CD14-positive monocyte (primary cell): ENCODE measurements at regions not wholly inside any gene's neighbourhood (a gene's known extent, or its start where the extent isn't known, plus 50 kb on each side); places are given as distances from the start of the nearest gene placed in this dataset.

Experiments used
- DNase-seq, 3 donors: peaks; one replicate each; pipeline ENCODE4 v3.0.0-alpha.2; 2011 to 2022
- H2AFZ ChIP-seq: 2 replicates; pipeline ENCODE4 v1.6.0; 2012; ENCODE audit warnings: mild to moderate bottlenecking, low read depth, low read length, inconsistent platforms; ENCODE audit not compliant: insufficient read depth, poor library complexity, severe bottlenecking
- H3K27ac ChIP-seq, 2 donors: 1 replicate in 1 of 2; 2 replicates in 1 of 2; pipeline ENCODE4 v1.5.1; 2012 to 2013; ENCODE audit warnings: low read length in 2 of 2, control low read depth in 1 of 2, inconsistent platforms in 1 of 2, low read depth in 1 of 2, mild to moderate bottlenecking in 1 of 2
- H3K27me3 ChIP-seq, 2 donors: one replicate each; pipeline versions ENCODE4 v1.6.0 to v1.6.1; 2011 to 2013; ENCODE audit warnings: low read length in 2 of 2; ENCODE audit not compliant: control insufficient read depth in 2 of 2, insufficient read depth in 2 of 2
- H3K36me3 ChIP-seq, 2 donors: replicated peaks in 1 of 2; 1 replicate in 1 of 2; 2 replicates in 1 of 2; pipeline versions ENCODE4 v1.5.1 to v1.6.1; 2012 to 2013; ENCODE audit warnings: low read length in 2 of 2, control low read depth in 1 of 2, inconsistent platforms in 1 of 2, mild to moderate bottlenecking in 1 of 2; ENCODE audit not compliant: insufficient read depth in 2 of 2, control insufficient read depth in 1 of 2
- H3K4me1 ChIP-seq, 2 donors: 1 replicate in 1 of 2; 2 replicates in 1 of 2; pipeline versions ENCODE4 v1.5.1 to v1.6.1; 2012 to 2013; ENCODE audit warnings: low read length in 2 of 2, control low read depth in 1 of 2, inconsistent platforms in 1 of 2, mild to moderate bottlenecking in 1 of 2, moderate library complexity in 1 of 2; ENCODE audit not compliant: insufficient read depth in 2 of 2, control insufficient read depth in 1 of 2
- H3K4me2 ChIP-seq: replicated peaks from 2 replicates; pipeline ENCODE3; 2012; ENCODE audit warnings: low read length, moderate library complexity, mild to moderate bottlenecking; ENCODE audit not compliant: poor library complexity, severe bottlenecking; ENCODE audit errors: extremely low read depth
- H3K4me3 ChIP-seq, 3 experiments: fragments of 200-600 bp in 1 of 3; sonication (generic) in 1 of 3; replicated peaks in 1 of 3; 1 replicate in 2 of 3; 2 replicates in 1 of 3; pipeline ENCODE4 v1.5.1; 2011 to 2013; ENCODE audit warnings: low read length in 3 of 3, mild to moderate bottlenecking in 3 of 3, control low read depth in 2 of 3, low read depth in 2 of 3, inconsistent platforms in 1 of 3, moderate library complexity in 1 of 3
- H3K79me2 ChIP-seq: 2 replicates; pipeline ENCODE4 v1.6.0; 2012; ENCODE audit warnings: mild to moderate bottlenecking, control low read depth, inconsistent platforms, low read length, moderate library complexity; ENCODE audit not compliant: insufficient read depth
- H3K9ac ChIP-seq: 2 replicates; pipeline ENCODE4 v1.6.0; 2017; ENCODE audit warnings: low read length, mild to moderate bottlenecking; ENCODE audit not compliant: insufficient read depth, poor library complexity, severe bottlenecking
- H3K9me3 ChIP-seq, 2 donors: replicated peaks in 1 of 2; 1 replicate in 1 of 2; 2 replicates in 1 of 2; pipeline versions ENCODE4 v1.5.1 to v1.6.1; 2012 to 2013; ENCODE audit warnings: low read length in 2 of 2, control low read depth in 1 of 2; ENCODE audit not compliant: control insufficient read depth in 1 of 2, insufficient read depth in 1 of 2
- H4K20me1 ChIP-seq: 2 replicates; pipeline ENCODE4 v1.6.0; 2012; ENCODE audit warnings: mild to moderate bottlenecking, low read length, control low read depth, moderate library complexity; ENCODE audit not compliant: insufficient read depth
- H3K27ac Mint-ChIP-seq, 7 donors: one replicate each; pipeline ENCODE4 v1.8.0; 2020; ENCODE audit warnings: mild to moderate bottlenecking in 7 of 7, mixed read lengths in 7 of 7, moderate library complexity in 6 of 7, inconsistent platforms in 2 of 7
- H3K27me3 Mint-ChIP-seq, 3 donors: one replicate each; pipeline ENCODE4 v1.8.0; 2021 to 2022; ENCODE audit warnings: low read depth in 3 of 3, mild to moderate bottlenecking in 3 of 3, mixed read lengths in 3 of 3, moderate library complexity in 3 of 3, inconsistent platforms in 1 of 3
- H3K36me3 Mint-ChIP-seq, 2 donors: one replicate each; pipeline ENCODE4 v1.8.0; 2020; ENCODE audit warnings: mixed read lengths in 2 of 2, inconsistent platforms in 1 of 2, mild to moderate bottlenecking in 1 of 2
- H3K4me1 Mint-ChIP-seq: one replicate; pipeline ENCODE4 v1.8.0; 2020; ENCODE audit warnings: mild to moderate bottlenecking, mixed read lengths
- H3K4me3 Mint-ChIP-seq, 2 donors: one replicate each; pipeline ENCODE4 v1.8.0; 2020; ENCODE audit warnings: mild to moderate bottlenecking in 2 of 2, mixed read lengths in 2 of 2, moderate library complexity in 1 of 2
- H3K9me3 Mint-ChIP-seq, 7 donors: one replicate each; pipeline ENCODE4 v1.8.0; 2020 to 2022; ENCODE audit warnings: mixed read lengths in 7 of 7, mild to moderate bottlenecking in 6 of 7, moderate library complexity in 6 of 7, inconsistent platforms in 2 of 7
- CTCF ChIP-seq: fragments of 200-600 bp; IDR thresholded peaks from one replicate; pipeline ENCODE4 v1.8.0; 2022; ENCODE audit warnings: antibody characterized with exemption, mild to moderate bottlenecking
- WGBS: methylation state at CpG from one replicate; pipeline ENCODE4 v1.1.5; 2013; ENCODE audit warnings: missing lambda C conversion rate; ENCODE audit not compliant: insufficient coverage; 5-methylcytosine and 5-hydroxymethylcytosine counted together
- intact Hi-C, 2 donors: fragments of 100-400 bp; cut with micrococcal nuclease; formaldehyde crosslinking; loops; one replicate each; pipeline versions ENCODE4 v1.15.0 to v1.15.1; 2023

- H2AFZ ChIP-seq: no peak overlapping the region
- intact Hi-C loops: no loop called here
- no peaks in the 10 kb centered on the region for H3K4me1 ChIP-seq
- TF ChIP-seq CTCF: no peak
- no peak for DNase-seq
- no peaks in the 10 kb centered on the region for H3K9me3 ChIP-seq
- H3K27me3 ChIP-seq: peaks cover 5 to 39% of the 10 kb centered on the region in 2 donors
- no peak overlapping the region for H3K27ac ChIP-seq
- no peak overlapping the region for H3K4me2 ChIP-seq
- H3K4me3 ChIP-seq: no peak overlapping the region
- Mint-ChIP-seq H3K4me1 (no peaks in the 10 kb centered on the region), H3K36me3 (no peaks in the 10 kb centered on the region), H3K9me3 (peaks cover 0 to 10% (median 0%) of the 10 kb centered on the region in 7 donors), H3K4me3 (peak overlapping the region in 1 of 2 donors; percentile 41), H3K27me3 (peaks cover 41 to 58% (median 45%) of the 10 kb centered on the region in 3 donors), H3K27ac (no peak overlapping the region)
- no peaks in the 10 kb centered on the region for H4K20me1 ChIP-seq
- WGBS: 7% methylated on average over 7 of the region's 21 CpGs
- no peaks in the 10 kb centered on the region for H3K36me3 ChIP-seq
- no peak overlapping the region for H3K9ac ChIP-seq
- H3K79me2 ChIP-seq: no peaks in the 10 kb centered on the region
Measured at GRCh38 chr2:134027980-134028379, 225.9 kb upstream of the MGAT5 start.

GRCh38 chr2:134029418-134029817 lies 224.5 kb upstream of the MGAT5 start:
- H3K36me3 Mint-ChIP-seq: no peaks in the 10 kb centered on the region
- Histone ChIP-seq H3K27ac (no peak overlapping the region), H2AFZ (no peak overlapping the region), H3K9me3 (no peaks in the 10 kb centered on the region), H4K20me1 (no peaks in the 10 kb centered on the region), H3K27me3 (peaks cover 4 to 41% of the 10 kb centered on the region in 2 donors), H3K36me3 (no peaks in the 10 kb centered on the region), H3K4me3 (no peak overlapping the region), H3K79me2 (no peaks in the 10 kb centered on the region), H3K4me1 (no peaks in the 10 kb centered on the region), H3K4me2 (no peak overlapping the region), H3K9ac (no peak overlapping the region)
- H3K4me1 Mint-ChIP-seq: no peaks in the 10 kb centered on the region
- H3K27ac Mint-ChIP-seq: no peak overlapping the region
- no peak for TF ChIP-seq CTCF
- H3K9me3 Mint-ChIP-seq: peaks cover 0 to 10% (median 0%) of the 10 kb centered on the region in 7 donors
- intact Hi-C loops: no loop called here
- H3K4me3 Mint-ChIP-seq: peak overlapping the region in 1 of 2 donors; percentile 3
- peaks cover 38 to 50% (median 43%) of the 10 kb centered on the region in 3 donors for H3K27me3 Mint-ChIP-seq
- 71% methylated on average over 4 of the region's 6 CpGs for WGBS
- no peak for DNase-seq
